Endothelial cell (in vitro differentiated cells): ENCODE measurements at regions not wholly inside any gene's neighbourhood (a gene's known extent, or its start where the extent isn't known, plus 50 kb on each side); places are given as distances from the start of the nearest gene placed in this dataset.
A peak's percentile ranks its signal among the peaks of the same experiment; 100 is the strongest.

Experiments used
- DNase-seq: peaks from one replicate; pipeline ENCODE4 v3.0.0; 2021; ENCODE audit warnings: low spot score
- H3K27ac Mint-ChIP-seq: one replicate; pipeline ENCODE4 v1.8.0; 2021; ENCODE audit warnings: mixed read lengths, inconsistent platforms; ENCODE audit not compliant: unreplicated experiment
- H3K27me3 Mint-ChIP-seq: one replicate; pipeline ENCODE4 v1.8.0; 2021; ENCODE audit warnings: mild to moderate bottlenecking, moderate library complexity, mixed read lengths, inconsistent platforms; ENCODE audit not compliant: unreplicated experiment
- H3K36me3 Mint-ChIP-seq: one replicate; pipeline ENCODE4 v1.8.0; 2021; ENCODE audit warnings: mild to moderate bottlenecking, low read depth, mixed read lengths, inconsistent platforms; ENCODE audit not compliant: unreplicated experiment
- H3K4me1 Mint-ChIP-seq: one replicate; pipeline ENCODE4 v1.8.0; 2021; ENCODE audit warnings: mild to moderate bottlenecking, mixed read lengths, inconsistent platforms; ENCODE audit not compliant: unreplicated experiment
- H3K4me3 Mint-ChIP-seq: one replicate; pipeline ENCODE4 v1.8.0; 2021; ENCODE audit warnings: mild to moderate bottlenecking, mixed read lengths, inconsistent platforms; ENCODE audit not compliant: unreplicated experiment
- H3K9me3 Mint-ChIP-seq: one replicate; pipeline ENCODE4 v1.8.0; 2021; ENCODE audit warnings: mixed read lengths, inconsistent platforms; ENCODE audit not compliant: unreplicated experiment
- CTCF ChIP-seq: fragments of 200-600 bp; sonication (generic); IDR thresholded peaks from one replicate; pipeline ENCODE4 v1.5.0; 2021; ENCODE audit warnings: antibody characterized with exemption; ENCODE audit not compliant: unreplicated experiment

GRCh38 chr21:36207577-36208320 lies 51.1 kb downstream of the DOP1B start:
- Mint-ChIP-seq H3K4me1 (peaks cover 8% of the 10 kb centered on the region), H3K9me3 (no peaks in the 10 kb centered on the region), H3K27ac (no peak overlapping the region), H3K36me3 (peaks cover 5% of the 10 kb centered on the region), H3K4me3 (no peak overlapping the region), H3K27me3 (peaks cover 3% of the 10 kb centered on the region)
- no peak for DNase-seq
- TF ChIP-seq CTCF = no peak

GRCh38 chr21:36208326-36209013 lies 51.8 kb downstream of the DOP1B start:
- Mint-ChIP-seq H3K36me3 (peaks cover 5% of the 10 kb centered on the region), H3K4me3 (no peak overlapping the region)
- no peak for DNase-seq

GRCh38 chr21:36209626-36210171 lies 53.1 kb downstream of the DOP1B start:
- peaks cover 2% of the 10 kb centered on the region for H3K27me3 Mint-ChIP-seq
- peak; percentile 26 for DNase-seq
- no peaks in the 10 kb centered on the region for H3K9me3 Mint-ChIP-seq
- H3K27ac Mint-ChIP-seq = no peak overlapping the region
- peaks cover 8% of the 10 kb centered on the region for H3K4me1 Mint-ChIP-seq
- peaks cover 5% of the 10 kb centered on the region for H3K36me3 Mint-ChIP-seq
- peak; percentile 40 for TF ChIP-seq CTCF
- peak overlapping the region; percentile 3 for H3K4me3 Mint-ChIP-seq

More at GRCh38 chr21:36208326-36209013, 51.8 kb downstream of the DOP1B start:
- Mint-ChIP-seq H3K27me3 (peaks cover 2% of the 10 kb centered on the region), H3K27ac (no peak overlapping the region), H3K4me1 (peaks cover 8% of the 10 kb centered on the region), H3K9me3 (no peaks in the 10 kb centered on the region)
- no peak for TF ChIP-seq CTCF

- no peak for DNase-seq
- H3K36me3 Mint-ChIP-seq = peaks cover 5% of the 10 kb centered on the region
- TF ChIP-seq CTCF = no peak
- H3K4me1 Mint-ChIP-seq = peaks cover 8% of the 10 kb centered on the region
- no peak overlapping the region for H3K4me3 Mint-ChIP-seq
- no peaks in the 10 kb centered on the region for H3K9me3 Mint-ChIP-seq
- H3K27me3 Mint-ChIP-seq = peaks cover 2% of the 10 kb centered on the region
- H3K27ac Mint-ChIP-seq = no peak overlapping the region
Measured at GRCh38 chr21:36210779-36211659, 54.4 kb downstream of the DOP1B start.
